ENCODE measurements at regions not wholly inside any gene's neighbourhood (a gene's known extent, or its start where the extent isn't known, plus 50 kb on each side); places are given as distances from the start of the nearest gene placed in this dataset.

GRCh38 chr18:65202091-65202490, 548.7 kb upstream of the CDH7 start:
- TF ChIP-seq CTCF (conservative IDR thresholded peaks at IDR 0.05) (no peak), ZFX (IDR thresholded peaks at IDR 0.05) (no peak)
